Mesendoderm (in vitro differentiated cells): ENCODE measurements at regions not wholly inside any gene's neighbourhood (a gene's known extent, or its start where the extent isn't known, plus 50 kb on each side); places are given as distances from the start of the nearest gene placed in this dataset.
"Not testable (repeated sequence)": the region's sequence is repeated elsewhere in the genome, so short reads cannot be mapped to it uniquely, and the experiment has no call there.

Experiments used
- DNase-seq: peaks from one replicate; pipeline ENCODE4 v3.0.0; 2013
- H2AK5ac ChIP-seq: 2 replicates; pipeline ENCODE4 v1.6.1; 2013; ENCODE audit warnings: low read length, inconsistent platforms
- H2BK120ac ChIP-seq: 2 replicates; pipeline ENCODE4 v1.6.1; 2013; ENCODE audit warnings: low read depth, mild to moderate bottlenecking, low read length, moderate library complexity, mixed read lengths
- H2BK15ac ChIP-seq: replicated peaks from 2 replicates; pipeline ENCODE4 v1.6.1; 2013; ENCODE audit warnings: low read depth, mild to moderate bottlenecking, moderate library complexity
- H2BK5ac ChIP-seq: 2 replicates; pipeline ENCODE4 v1.6.1; 2013; ENCODE audit warnings: low read length, inconsistent platforms
- H3K18ac ChIP-seq: 2 replicates; pipeline ENCODE4 v1.6.1; 2013; ENCODE audit warnings: mild to moderate bottlenecking, low read length, mixed read lengths
- H3K23ac ChIP-seq: one replicate; pipeline ENCODE4 v1.6.1; 2013; ENCODE audit warnings: low read length
- H3K27ac ChIP-seq: 2 replicates; pipeline ENCODE4 v1.5.1; 2013; ENCODE audit warnings: low read depth, mild to moderate bottlenecking, inconsistent platforms, low read length, moderate library complexity
- H3K27me3 ChIP-seq: 2 replicates; pipeline ENCODE4 v1.6.1; 2013; ENCODE audit warnings: low read length, control low read depth, mild to moderate bottlenecking, inconsistent platforms; ENCODE audit not compliant: insufficient read depth, poor library complexity
- H3K36me3 ChIP-seq: 2 replicates; pipeline ENCODE4 v1.6.1; 2013; ENCODE audit warnings: low read length, inconsistent platforms; ENCODE audit not compliant: control insufficient read depth, insufficient read depth
- H3K4ac ChIP-seq: one replicate; pipeline ENCODE4 v1.6.1; 2013; ENCODE audit warnings: low read depth, mild to moderate bottlenecking, low read length, moderate library complexity
- H3K4me1 ChIP-seq: 2 replicates; pipeline ENCODE4 v1.6.1; 2013; ENCODE audit warnings: low read depth, low read length, inconsistent platforms; ENCODE audit not compliant: control insufficient read depth
- H3K4me2 ChIP-seq: 2 replicates; pipeline ENCODE4 v1.6.1; 2013; ENCODE audit warnings: low read length
- H3K4me3 ChIP-seq: 2 replicates; pipeline ENCODE4 v1.5.1; 2013; ENCODE audit warnings: mild to moderate bottlenecking, low read length
- H3K56ac ChIP-seq: one replicate; pipeline ENCODE4 v1.6.1; 2013; ENCODE audit warnings: low read length
- H3K79me1 ChIP-seq: 2 replicates; pipeline ENCODE4 v1.6.1; 2013; ENCODE audit warnings: low read length, inconsistent platforms
- H3K79me2 ChIP-seq: 2 replicates; pipeline ENCODE4 v1.6.1; 2013; ENCODE audit warnings: mild to moderate bottlenecking, low read length; ENCODE audit not compliant: control insufficient read depth, insufficient read depth
- H3K9ac ChIP-seq: 2 replicates; pipeline ENCODE4 v1.6.1; 2013; ENCODE audit warnings: low read length, inconsistent platforms
- H4K5ac ChIP-seq: one replicate; pipeline ENCODE4 v1.6.1; 2013; ENCODE audit warnings: low read length
- H4K8ac ChIP-seq: one replicate; pipeline ENCODE4 v1.6.1; 2013; ENCODE audit warnings: low read depth, mild to moderate bottlenecking, control low read depth, low read length, moderate library complexity
- WGBS: extraction: QIAGEN DNeasy Blood & Tissue Kit; methylation state at CpG from one replicate; pipeline ENCODE4 v1.1.7; 2013; ENCODE audit warnings: low lambda C conversion rate, missing lambda C conversion rate; ENCODE audit not compliant: insufficient coverage; ENCODE audit errors: extremely low coverage; 5-methylcytosine and 5-hydroxymethylcytosine counted together

- not testable (repeated sequence) for H3K27ac ChIP-seq, H3K27me3 ChIP-seq, H2AK5ac ChIP-seq, H3K4me2 ChIP-seq, H2BK5ac ChIP-seq, H3K4me1 ChIP-seq, H3K9ac ChIP-seq, H3K79me2 ChIP-seq, H4K8ac ChIP-seq, H4K5ac ChIP-seq, H3K23ac ChIP-seq, H2BK120ac ChIP-seq, H3K18ac ChIP-seq, H3K4me3 ChIP-seq, H2BK15ac ChIP-seq, H3K36me3 ChIP-seq, H3K4ac ChIP-seq, H3K79me1 ChIP-seq, H3K56ac ChIP-seq, DNase-seq
- no CpG with 5 or more reads among the region's 12 CpGs for WGBS
Measured at GRCh38 chr4:8952791-8953190, 81.2 kb upstream of the HMX1 start.

- not testable (repeated sequence) for H3K4me2 ChIP-seq, H3K23ac ChIP-seq, H3K36me3 ChIP-seq, H3K18ac ChIP-seq, H3K27me3 ChIP-seq, H3K79me1 ChIP-seq, H3K4me3 ChIP-seq, H3K4me1 ChIP-seq, H4K5ac ChIP-seq, H2BK15ac ChIP-seq, H3K56ac ChIP-seq, DNase-seq, H3K79me2 ChIP-seq, H3K27ac ChIP-seq, H3K9ac ChIP-seq, H2BK5ac ChIP-seq, H4K8ac ChIP-seq, H3K4ac ChIP-seq, H2BK120ac ChIP-seq, H2AK5ac ChIP-seq
- no CpG with 5 or more reads among the region's 13 CpGs for WGBS
Measured at GRCh38 chr4:8952109-8952508, 80.5 kb upstream of the HMX1 start.

- not testable (repeated sequence) for H2BK5ac ChIP-seq, H3K4me3 ChIP-seq, H3K4me2 ChIP-seq, H3K79me1 ChIP-seq, H3K27ac ChIP-seq, H3K23ac ChIP-seq, H3K4ac ChIP-seq, H3K9ac ChIP-seq, H3K36me3 ChIP-seq, H4K8ac ChIP-seq, H3K79me2 ChIP-seq, H2AK5ac ChIP-seq, H4K5ac ChIP-seq, H3K27me3 ChIP-seq, H2BK15ac ChIP-seq, H3K4me1 ChIP-seq, H2BK120ac ChIP-seq, H3K56ac ChIP-seq, H3K18ac ChIP-seq
- DNase-seq = peak; percentile 39
- WGBS = no CpG with 5 or more reads among the region's 6 CpGs
Measured at GRCh38 chr4:8945506-8945905, 73.9 kb upstream of the HMX1 start.

- H2BK120ac ChIP-seq, H2BK15ac ChIP-seq, H3K4ac ChIP-seq, H3K4me1 ChIP-seq, H3K79me2 ChIP-seq, H3K36me3 ChIP-seq, H3K18ac ChIP-seq, H3K56ac ChIP-seq, H3K4me3 ChIP-seq, DNase-seq, H2AK5ac ChIP-seq, H4K5ac ChIP-seq, H3K79me1 ChIP-seq, H3K9ac ChIP-seq, H3K23ac ChIP-seq, H3K27ac ChIP-seq, H4K8ac ChIP-seq, H3K27me3 ChIP-seq, H3K4me2 ChIP-seq, H2BK5ac ChIP-seq: not testable (repeated sequence)
- no CpG with 5 or more reads among the region's 11 CpGs for WGBS
Measured at GRCh38 chr4:8943367-8943766, 71.7 kb upstream of the HMX1 start.

GRCh38 chr4:8942088-8942487 lies 70.4 kb upstream of the HMX1 start:
- H3K79me2 ChIP-seq, H3K4me2 ChIP-seq, H4K5ac ChIP-seq, H3K79me1 ChIP-seq, H3K4me1 ChIP-seq, H3K4ac ChIP-seq, H3K23ac ChIP-seq, H3K18ac ChIP-seq, H3K27me3 ChIP-seq, H3K27ac ChIP-seq, H4K8ac ChIP-seq, DNase-seq, H2AK5ac ChIP-seq, H2BK5ac ChIP-seq, H2BK120ac ChIP-seq, H3K4me3 ChIP-seq, H2BK15ac ChIP-seq, H3K9ac ChIP-seq, H3K56ac ChIP-seq, H3K36me3 ChIP-seq: not testable (repeated sequence)
- no CpG with 5 or more reads among the region's 11 CpGs for WGBS

GRCh38 chr4:8941492-8941805 lies 69.8 kb upstream of the HMX1 start:
- H3K4ac ChIP-seq, H2BK15ac ChIP-seq, H3K27me3 ChIP-seq, H3K79me2 ChIP-seq, H4K8ac ChIP-seq, H3K4me3 ChIP-seq, H3K23ac ChIP-seq, DNase-seq, H3K27ac ChIP-seq, H3K79me1 ChIP-seq, H3K4me2 ChIP-seq, H3K18ac ChIP-seq, H3K36me3 ChIP-seq, H3K56ac ChIP-seq, H3K4me1 ChIP-seq, H4K5ac ChIP-seq, H2BK120ac ChIP-seq, H2AK5ac ChIP-seq, H2BK5ac ChIP-seq, H3K9ac ChIP-seq: not testable (repeated sequence)
- WGBS = no CpG with 5 or more reads among the region's 6 CpGs
